Loucy (cell line): ENCODE measurements at regions not wholly inside any gene's neighbourhood (a gene's known extent, or its start where the extent isn't known, plus 50 kb on each side); places are given as distances from the start of the nearest gene placed in this dataset.

Experiments used
- CTCF ChIP-seq: fragments of 200-600 bp; sonication (generic); conservative IDR thresholded peaks from 2 replicates; pipeline ENCODE4 v1.5.1; 2014; ENCODE audit warnings: mild to moderate bottlenecking, antibody characterized with exemption, low read length
- EZH2phosphoT487 ChIP-seq: fragments of 200-600 bp; IDR thresholded peaks from 2 replicates; pipeline ENCODE4 v1.6.1; 2018; ENCODE audit warnings: antibody characterized with exemption, mild to moderate bottlenecking, moderate library complexity, borderline replicate concordance

- TF ChIP-seq CTCF (no peak), EZH2phosphoT487 (no peak)
Observed at GRCh38 chr4:159922119-159922518, 819.2 kb downstream of the RAPGEF2 start.
